Neural crest cell (in vitro differentiated cells): ENCODE measurements at regions not wholly inside any gene's neighbourhood (a gene's known extent, or its start where the extent isn't known, plus 50 kb on each side); places are given as distances from the start of the nearest gene placed in this dataset.

Experiments
- DNase-seq: peaks from one replicate; pipeline ENCODE4 v3.0.0; 2021; ENCODE audit warnings: low read depth, mixed read lengths, low spot score
- H3K27ac Mint-ChIP-seq: one replicate; pipeline ENCODE4 v1.8.0; 2021; ENCODE audit warnings: mild to moderate bottlenecking, mixed read lengths; ENCODE audit not compliant: unreplicated experiment
- H3K27me3 Mint-ChIP-seq: 2 replicates; pipeline ENCODE4 v1.8.0; 2021; ENCODE audit warnings: low read depth, mild to moderate bottlenecking, mixed read lengths
- H3K36me3 Mint-ChIP-seq: 2 replicates; pipeline ENCODE4 v1.8.0; 2021; ENCODE audit warnings: low read depth, mild to moderate bottlenecking, mixed read lengths
- H3K4me1 Mint-ChIP-seq: 2 replicates; pipeline ENCODE4 v1.8.0; 2021; ENCODE audit warnings: mixed read lengths
- H3K4me3 Mint-ChIP-seq: one replicate; pipeline ENCODE4 v1.8.0; 2021; ENCODE audit warnings: mild to moderate bottlenecking, mixed read lengths
- H3K9me3 Mint-ChIP-seq: 2 replicates; pipeline ENCODE4 v1.8.0; 2021; ENCODE audit warnings: mixed read lengths
- TF ChIP-seq, protein P1 (sequence below): fragments of 200-600 bp; sonication (generic); conservative IDR thresholded peaks from 2 replicates; pipeline ENCODE4 v1.5.0; 2021; ENCODE audit warnings: antibody characterized with exemption, mild to moderate bottlenecking

- H3K27me3 Mint-ChIP-seq: peaks cover 11% of the 10 kb centered on the region
- H3K4me1 Mint-ChIP-seq: no peaks in the 10 kb centered on the region
- H3K27ac Mint-ChIP-seq: no peak overlapping the region
- H3K4me3 Mint-ChIP-seq: no peak overlapping the region
- H3K9me3 Mint-ChIP-seq: no peaks in the 10 kb centered on the region
- no peak for DNase-seq
- no peaks in the 10 kb centered on the region for H3K36me3 Mint-ChIP-seq
- TF ChIP-seq, protein P1, sequence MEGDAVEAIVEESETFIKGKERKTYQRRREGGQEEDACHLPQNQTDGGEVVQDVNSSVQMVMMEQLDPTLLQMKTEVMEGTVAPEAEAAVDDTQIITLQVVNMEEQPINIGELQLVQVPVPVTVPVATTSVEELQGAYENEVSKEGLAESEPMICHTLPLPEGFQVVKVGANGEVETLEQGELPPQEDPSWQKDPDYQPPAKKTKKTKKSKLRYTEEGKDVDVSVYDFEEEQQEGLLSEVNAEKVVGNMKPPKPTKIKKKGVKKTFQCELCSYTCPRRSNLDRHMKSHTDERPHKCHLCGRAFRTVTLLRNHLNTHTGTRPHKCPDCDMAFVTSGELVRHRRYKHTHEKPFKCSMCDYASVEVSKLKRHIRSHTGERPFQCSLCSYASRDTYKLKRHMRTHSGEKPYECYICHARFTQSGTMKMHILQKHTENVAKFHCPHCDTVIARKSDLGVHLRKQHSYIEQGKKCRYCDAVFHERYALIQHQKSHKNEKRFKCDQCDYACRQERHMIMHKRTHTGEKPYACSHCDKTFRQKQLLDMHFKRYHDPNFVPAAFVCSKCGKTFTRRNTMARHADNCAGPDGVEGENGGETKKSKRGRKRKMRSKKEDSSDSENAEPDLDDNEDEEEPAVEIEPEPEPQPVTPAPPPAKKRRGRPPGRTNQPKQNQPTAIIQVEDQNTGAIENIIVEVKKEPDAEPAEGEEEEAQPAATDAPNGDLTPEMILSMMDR: no peak
Observed at GRCh38 chr4:43130228-43131021, 237.9 kb downstream of the GRXCR1 start.

- DNase-seq: peak; percentile 73
- Mint-ChIP-seq H3K27me3 (peaks cover 9% of the 10 kb centered on the region), H3K36me3 (no peaks in the 10 kb centered on the region), H3K4me3 (no peak overlapping the region), H3K4me1 (no peaks in the 10 kb centered on the region), H3K27ac (no peak overlapping the region), H3K9me3 (no peaks in the 10 kb centered on the region)
- TF ChIP-seq, protein P1: peak; percentile 93
Observed at GRCh38 chr4:43132010-43132582, 239.6 kb downstream of the GRXCR1 start.

GRCh38 chr4:43133566-43133965, 241.1 kb downstream of the GRXCR1 start:
- H3K4me1 Mint-ChIP-seq: no peaks in the 10 kb centered on the region
- H3K4me3 Mint-ChIP-seq: no peak overlapping the region
- H3K27me3 Mint-ChIP-seq: peaks cover 9% of the 10 kb centered on the region
- TF ChIP-seq, protein P1: no peak
- H3K27ac Mint-ChIP-seq: no peak overlapping the region
- peaks cover 4% of the 10 kb centered on the region for H3K9me3 Mint-ChIP-seq
- H3K36me3 Mint-ChIP-seq: no peaks in the 10 kb centered on the region
- DNase-seq: no peak

DNA sequence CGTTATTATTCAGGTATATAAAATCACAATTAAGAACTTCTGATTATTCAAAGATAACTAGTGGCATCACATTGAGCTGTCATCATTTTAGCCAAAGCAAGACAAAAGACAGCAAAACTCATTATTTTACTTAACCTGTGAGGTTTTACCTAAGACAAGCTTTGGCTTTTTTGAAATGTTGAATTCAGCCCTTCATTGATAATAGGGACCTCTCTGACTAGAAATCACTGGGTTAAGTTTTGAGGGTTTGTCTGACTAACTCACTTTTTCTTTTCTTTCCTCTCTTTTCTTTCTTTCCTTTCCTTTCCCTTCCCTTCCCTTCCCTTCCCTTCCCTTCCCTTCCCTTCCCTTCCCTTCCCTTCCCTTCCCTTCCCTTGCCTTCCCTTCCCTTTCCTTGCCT, 244.2 kb downstream of the GRXCR1 start:
- no peak overlapping the region for H3K27ac Mint-ChIP-seq
- H3K27me3 Mint-ChIP-seq: peaks cover 7% of the 10 kb centered on the region
- no peaks in the 10 kb centered on the region for H3K4me1 Mint-ChIP-seq
- H3K4me3 Mint-ChIP-seq: no peak overlapping the region
- no peak for DNase-seq
- H3K36me3 Mint-ChIP-seq: no peaks in the 10 kb centered on the region
- H3K9me3 Mint-ChIP-seq: peaks cover 15% of the 10 kb centered on the region
- TF ChIP-seq, protein P1: no peak

GRCh38 chr4:43146198-43146597, 253.7 kb downstream of the GRXCR1 start:
- Mint-ChIP-seq H3K4me3 (no peak overlapping the region), H3K4me1 (no peaks in the 10 kb centered on the region), H3K36me3 (no peaks in the 10 kb centered on the region), H3K27me3 (peaks cover 11% of the 10 kb centered on the region), H3K27ac (no peak overlapping the region), H3K9me3 (no peaks in the 10 kb centered on the region)
- DNase-seq: no peak
- TF ChIP-seq, protein P1: no peak
